Activated naive CD4-positive, alpha-beta T cell treated with anti-CD3 and anti-CD28 coated beads, Interleukin-2, amount 50 U/mL, for 24 hours (primary cell): ENCODE measurements at regions not wholly inside any gene's neighbourhood (a gene's known extent, or its start where the extent isn't known, plus 50 kb on each side); places are given as distances from the start of the nearest gene placed in this dataset.

Source experiments
- H3K27ac Mint-ChIP-seq: one replicate; pipeline ENCODE4 v1.8.0; 2021; ENCODE audit warnings: mild to moderate bottlenecking, mixed read lengths
- H3K27me3 Mint-ChIP-seq: one replicate; pipeline ENCODE4 v1.8.0; 2021; ENCODE audit warnings: mixed read lengths
- H3K36me3 Mint-ChIP-seq: one replicate; pipeline ENCODE4 v1.8.0; 2021; ENCODE audit warnings: mixed read lengths
- H3K4me1 Mint-ChIP-seq: one replicate; pipeline ENCODE4 v1.8.0; 2021; ENCODE audit warnings: mixed read lengths
- H3K4me3 Mint-ChIP-seq: one replicate; pipeline ENCODE4 v1.8.0; 2021; ENCODE audit warnings: mild to moderate bottlenecking, mixed read lengths
- H3K9me3 Mint-ChIP-seq: one replicate; pipeline ENCODE4 v1.8.0; 2021; ENCODE audit warnings: mixed read lengths

GRCh38 chr19:28537896-28538295 is 675.1 kb downstream of the UQCRFS1 start:
- no peaks in the 10 kb centered on the region for H3K4me1 Mint-ChIP-seq
- no peak overlapping the region for H3K4me3 Mint-ChIP-seq
- peaks cover 14% of the 10 kb centered on the region for H3K9me3 Mint-ChIP-seq
- no peak overlapping the region for H3K27ac Mint-ChIP-seq
- H3K36me3 Mint-ChIP-seq: peaks cover 2% of the 10 kb centered on the region
- H3K27me3 Mint-ChIP-seq: no peaks in the 10 kb centered on the region

GRCh38 chr19:28537079-28537478 is 675.9 kb downstream of the UQCRFS1 start:
- Mint-ChIP-seq H3K9me3 (peaks cover 14% of the 10 kb centered on the region), H3K27ac (no peak overlapping the region), H3K36me3 (peaks cover 2% of the 10 kb centered on the region), H3K4me3 (no peak overlapping the region), H3K27me3 (no peaks in the 10 kb centered on the region), H3K4me1 (no peaks in the 10 kb centered on the region)

- H3K27ac Mint-ChIP-seq: no peak overlapping the region
- H3K4me3 Mint-ChIP-seq: no peak overlapping the region
- peaks cover 2% of the 10 kb centered on the region for H3K36me3 Mint-ChIP-seq
- H3K27me3 Mint-ChIP-seq: no peaks in the 10 kb centered on the region
- peaks cover 14% of the 10 kb centered on the region for H3K9me3 Mint-ChIP-seq
- H3K4me1 Mint-ChIP-seq: no peaks in the 10 kb centered on the region
These were observed 677.6 kb downstream of the UQCRFS1 start for GRCh38 chr19:28535352-28535775.

- Mint-ChIP-seq H3K36me3 (peaks cover 2% of the 10 kb centered on the region), H3K9me3 (peaks cover 14% of the 10 kb centered on the region), H3K4me3 (no peak overlapping the region), H3K27ac (no peak overlapping the region), H3K4me1 (no peaks in the 10 kb centered on the region), H3K27me3 (no peaks in the 10 kb centered on the region)
These were observed 678.1 kb downstream of the UQCRFS1 start for GRCh38 chr19:28534766-28535351.

- H3K4me3 Mint-ChIP-seq: no peak overlapping the region
- no peak overlapping the region for H3K27ac Mint-ChIP-seq
- H3K27me3 Mint-ChIP-seq: no peaks in the 10 kb centered on the region
- no peaks in the 10 kb centered on the region for H3K4me1 Mint-ChIP-seq
- peaks cover 1% of the 10 kb centered on the region for H3K36me3 Mint-ChIP-seq
- H3K9me3 Mint-ChIP-seq: peaks cover 9% of the 10 kb centered on the region
These were observed 680.1 kb downstream of the UQCRFS1 start for GRCh38 chr19:28532765-28533341.

GRCh38 chr19:28531979-28532378 is 681.0 kb downstream of the UQCRFS1 start:
- no peak overlapping the region for H3K27ac Mint-ChIP-seq
- H3K36me3 Mint-ChIP-seq: no peaks in the 10 kb centered on the region
- no peaks in the 10 kb centered on the region for H3K27me3 Mint-ChIP-seq
- H3K4me1 Mint-ChIP-seq: no peaks in the 10 kb centered on the region
- peaks cover 6% of the 10 kb centered on the region for H3K9me3 Mint-ChIP-seq
- H3K4me3 Mint-ChIP-seq: no peak overlapping the region

GRCh38 chr19:28530406-28531035 is 682.4 kb downstream of the UQCRFS1 start:
- no peaks in the 10 kb centered on the region for H3K9me3 Mint-ChIP-seq
- no peaks in the 10 kb centered on the region for H3K4me1 Mint-ChIP-seq
- no peak overlapping the region for H3K4me3 Mint-ChIP-seq
- H3K36me3 Mint-ChIP-seq: no peaks in the 10 kb centered on the region
- no peak overlapping the region for H3K27ac Mint-ChIP-seq
- H3K27me3 Mint-ChIP-seq: no peaks in the 10 kb centered on the region

GRCh38 chr19:28526038-28526437 is 686.9 kb downstream of the UQCRFS1 start:
- Mint-ChIP-seq H3K4me3 (no peak overlapping the region), H3K4me1 (no peaks in the 10 kb centered on the region), H3K9me3 (no peaks in the 10 kb centered on the region), H3K36me3 (no peaks in the 10 kb centered on the region), H3K27me3 (no peaks in the 10 kb centered on the region), H3K27ac (no peak overlapping the region)

GRCh38 chr19:28523619-28524018 is 689.3 kb downstream of the UQCRFS1 start:
- no peaks in the 10 kb centered on the region for H3K27me3 Mint-ChIP-seq
- H3K4me1 Mint-ChIP-seq: no peaks in the 10 kb centered on the region
- H3K9me3 Mint-ChIP-seq: no peaks in the 10 kb centered on the region
- no peak overlapping the region for H3K27ac Mint-ChIP-seq
- no peaks in the 10 kb centered on the region for H3K36me3 Mint-ChIP-seq
- H3K4me3 Mint-ChIP-seq: no peak overlapping the region

- H3K27me3 Mint-ChIP-seq: no peaks in the 10 kb centered on the region
- no peak overlapping the region for H3K27ac Mint-ChIP-seq
- no peaks in the 10 kb centered on the region for H3K4me1 Mint-ChIP-seq
- H3K4me3 Mint-ChIP-seq: no peak overlapping the region
- no peaks in the 10 kb centered on the region for H3K9me3 Mint-ChIP-seq
- no peaks in the 10 kb centered on the region for H3K36me3 Mint-ChIP-seq
These were observed 690.4 kb downstream of the UQCRFS1 start for GRCh38 chr19:28522545-28522922.

GRCh38 chr19:28521614-28522544 is 691.1 kb downstream of the UQCRFS1 start:
- no peaks in the 10 kb centered on the region for H3K36me3 Mint-ChIP-seq
- no peaks in the 10 kb centered on the region for H3K27me3 Mint-ChIP-seq
- H3K4me1 Mint-ChIP-seq: no peaks in the 10 kb centered on the region
- no peak overlapping the region for H3K4me3 Mint-ChIP-seq
- H3K9me3 Mint-ChIP-seq: no peaks in the 10 kb centered on the region
- no peak overlapping the region for H3K27ac Mint-ChIP-seq

GRCh38 chr19:28520998-28521568 is 691.9 kb downstream of the UQCRFS1 start:
- no peaks in the 10 kb centered on the region for H3K9me3 Mint-ChIP-seq
- H3K27ac Mint-ChIP-seq: no peak overlapping the region
- no peak overlapping the region for H3K4me3 Mint-ChIP-seq
- no peaks in the 10 kb centered on the region for H3K36me3 Mint-ChIP-seq
- H3K27me3 Mint-ChIP-seq: no peaks in the 10 kb centered on the region
- no peaks in the 10 kb centered on the region for H3K4me1 Mint-ChIP-seq

GRCh38 chr19:28519952-28520861 is 692.7 kb downstream of the UQCRFS1 start:
- no peaks in the 10 kb centered on the region for H3K36me3 Mint-ChIP-seq
- no peak overlapping the region for H3K27ac Mint-ChIP-seq
- H3K27me3 Mint-ChIP-seq: no peaks in the 10 kb centered on the region
- H3K9me3 Mint-ChIP-seq: no peaks in the 10 kb centered on the region
- H3K4me3 Mint-ChIP-seq: no peak overlapping the region
- no peaks in the 10 kb centered on the region for H3K4me1 Mint-ChIP-seq

GRCh38 chr19:28519218-28519779 is 693.7 kb downstream of the UQCRFS1 start:
- Mint-ChIP-seq H3K4me3 (no peak overlapping the region), H3K4me1 (no peaks in the 10 kb centered on the region), H3K36me3 (no peaks in the 10 kb centered on the region), H3K27ac (no peak overlapping the region), H3K27me3 (no peaks in the 10 kb centered on the region), H3K9me3 (no peaks in the 10 kb centered on the region)
